D721Med (cell line): ENCODE measurements at regions not wholly inside any gene's neighbourhood (a gene's known extent, or its start where the extent isn't known, plus 50 kb on each side); places are given as distances from the start of the nearest gene placed in this dataset.

ENCODE experiments used
- DNase-seq: peaks from one replicate; pipeline ENCODE4 v3.0.0; 2011; ENCODE audit warnings: low spot score; ENCODE audit not compliant: insufficient read length
- FAIRE-seq: peaks from 2 replicates; lab custom pipeline; 2011; peaks lifted over from hg19 to GRCh38; lab: Jason Lieb, UNC
- TF ChIP-seq, protein P1 (sequence below): IDR thresholded peaks from 2 replicates; pipeline ENCODE4 v1.5.1; 2012; ENCODE audit warnings: mild to moderate bottlenecking, control low read depth; ENCODE audit not compliant: insufficient read depth; ENCODE audit errors: missing control alignments

DNA sequence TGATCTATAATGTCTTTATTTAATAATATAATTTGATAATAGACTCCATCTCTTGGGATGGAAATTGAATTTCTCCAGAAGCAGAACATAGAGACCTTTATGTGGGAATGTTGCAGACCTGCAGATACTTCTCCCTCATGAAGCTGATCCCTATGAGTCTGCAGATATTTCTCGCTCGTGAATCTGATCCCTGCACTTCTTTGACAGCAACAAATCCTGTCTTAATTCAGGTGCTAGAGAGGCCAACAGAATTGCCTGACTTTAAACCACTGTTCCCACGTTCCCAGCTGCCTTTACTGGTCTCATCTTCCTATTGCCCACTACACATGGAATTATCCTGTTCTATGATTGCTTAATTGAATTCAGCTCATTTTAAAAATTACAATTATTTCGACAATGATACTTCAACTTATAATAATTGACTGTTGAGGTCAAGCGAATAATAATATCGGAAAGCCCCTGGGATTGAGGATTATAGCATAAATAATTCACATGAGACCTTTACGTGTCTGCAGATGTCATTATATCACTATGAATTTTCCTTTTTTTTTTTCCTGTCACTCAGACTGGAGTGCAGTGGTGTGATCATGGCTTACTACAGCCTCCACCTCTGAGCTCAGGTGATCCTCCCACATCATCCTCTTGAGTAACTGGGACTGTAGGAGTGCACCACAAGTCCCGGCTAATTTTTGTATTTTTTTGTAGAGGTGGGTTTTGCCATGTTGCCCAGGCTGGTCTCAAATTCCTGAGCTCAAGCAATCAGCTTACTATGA lies 486.4 kb upstream of the ADARB2 start:
- TF ChIP-seq, protein P1, sequence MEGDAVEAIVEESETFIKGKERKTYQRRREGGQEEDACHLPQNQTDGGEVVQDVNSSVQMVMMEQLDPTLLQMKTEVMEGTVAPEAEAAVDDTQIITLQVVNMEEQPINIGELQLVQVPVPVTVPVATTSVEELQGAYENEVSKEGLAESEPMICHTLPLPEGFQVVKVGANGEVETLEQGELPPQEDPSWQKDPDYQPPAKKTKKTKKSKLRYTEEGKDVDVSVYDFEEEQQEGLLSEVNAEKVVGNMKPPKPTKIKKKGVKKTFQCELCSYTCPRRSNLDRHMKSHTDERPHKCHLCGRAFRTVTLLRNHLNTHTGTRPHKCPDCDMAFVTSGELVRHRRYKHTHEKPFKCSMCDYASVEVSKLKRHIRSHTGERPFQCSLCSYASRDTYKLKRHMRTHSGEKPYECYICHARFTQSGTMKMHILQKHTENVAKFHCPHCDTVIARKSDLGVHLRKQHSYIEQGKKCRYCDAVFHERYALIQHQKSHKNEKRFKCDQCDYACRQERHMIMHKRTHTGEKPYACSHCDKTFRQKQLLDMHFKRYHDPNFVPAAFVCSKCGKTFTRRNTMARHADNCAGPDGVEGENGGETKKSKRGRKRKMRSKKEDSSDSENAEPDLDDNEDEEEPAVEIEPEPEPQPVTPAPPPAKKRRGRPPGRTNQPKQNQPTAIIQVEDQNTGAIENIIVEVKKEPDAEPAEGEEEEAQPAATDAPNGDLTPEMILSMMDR = no peak
- FAIRE-seq (no peak), DNase-seq (no peak)

GRCh38 chr10:2222631-2223030 lies 485.3 kb upstream of the ADARB2 start:
- FAIRE-seq (no peak), DNase-seq (no peak)
- TF ChIP-seq, protein P1 = no peak

DNA sequence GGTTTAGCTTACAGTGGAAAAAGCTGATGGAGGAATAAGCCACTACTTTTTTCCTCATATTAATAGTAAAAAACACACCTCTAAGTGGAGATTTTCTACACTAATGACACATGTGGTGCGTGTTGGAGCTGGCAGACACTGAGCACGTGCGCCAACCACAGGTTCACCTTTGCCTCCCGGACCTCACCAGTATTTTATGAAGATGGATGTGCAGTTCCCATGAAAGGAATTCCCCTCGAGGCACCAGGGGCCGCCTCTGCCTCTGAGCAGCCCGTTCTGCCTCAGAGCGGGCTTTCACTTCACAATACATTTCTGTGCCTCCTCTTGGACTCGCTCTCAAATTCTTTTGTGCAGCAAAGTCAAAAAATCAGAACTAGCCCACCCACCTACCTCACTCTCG lies 477.5 kb upstream of the ADARB2 start:
- no peak for DNase-seq
- FAIRE-seq = no peak

DNA sequence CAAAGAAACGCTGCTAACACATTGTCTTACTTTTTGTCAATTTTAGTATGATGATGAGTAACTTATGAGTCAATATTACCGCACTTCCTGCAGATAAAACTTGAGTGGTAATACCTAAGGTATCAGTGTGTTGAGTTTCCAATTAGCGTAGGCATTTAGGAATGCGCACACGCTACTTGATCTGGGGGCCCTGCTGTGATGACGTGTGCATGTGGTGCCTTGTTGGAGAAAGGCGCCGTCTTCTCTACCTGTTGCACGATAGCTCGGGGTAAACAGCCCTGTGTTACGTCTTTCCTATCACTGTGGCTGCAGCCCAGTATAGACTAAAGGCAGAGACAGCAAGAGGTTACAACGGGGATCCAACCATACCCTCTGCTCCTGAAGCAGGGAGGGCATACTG lies 476.8 kb upstream of the ADARB2 start:
- TF ChIP-seq, protein P1 = no peak
- no peak for DNase-seq
- FAIRE-seq = no peak

More for the DNA sequence above, 477.5 kb upstream of the ADARB2 start:
- TF ChIP-seq, protein P1 = no peak

- TF ChIP-seq, protein P1 = no peak
- FAIRE-seq = peak; percentile 61
- DNase-seq = no peak
Measured at GRCh38 chr10:2212244-2212834, 475.0 kb upstream of the ADARB2 start.

DNA sequence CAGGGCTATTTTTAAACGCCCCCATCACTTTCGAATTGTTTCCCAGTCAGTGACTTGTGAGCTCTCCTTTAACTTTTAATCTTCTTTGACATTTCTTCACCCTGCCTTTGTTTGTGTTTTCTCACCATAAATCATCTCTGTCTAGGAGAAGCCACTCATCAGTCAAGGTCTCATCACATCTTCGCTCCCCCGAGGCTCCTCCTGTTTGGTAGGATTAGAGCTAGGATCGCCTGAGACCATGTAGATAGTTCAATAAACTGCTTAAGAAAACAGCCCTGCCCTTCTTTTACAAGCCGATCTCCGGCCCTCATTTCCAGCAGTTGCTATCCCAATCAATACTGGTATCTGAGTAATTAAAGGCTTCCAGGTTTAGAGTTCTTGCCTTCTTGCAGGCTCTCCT lies 472.8 kb upstream of the ADARB2 start:
- TF ChIP-seq, protein P1 = no peak
- no peak for FAIRE-seq
- DNase-seq = no peak

- TF ChIP-seq, protein P1 = no peak
- no peak for FAIRE-seq
- DNase-seq = no peak
Measured at GRCh38 chr10:2208106-2208505, 470.8 kb upstream of the ADARB2 start.
